Heart right ventricle (tissue), 16 donors: ENCODE measurements at regions not wholly inside any gene's neighbourhood (a gene's known extent, or its start where the extent isn't known, plus 50 kb on each side); places are given as distances from the start of the nearest gene placed in this dataset.
"Not testable (repeated sequence)": the region's sequence is repeated elsewhere in the genome, so short reads cannot be mapped to it uniquely, and the experiment has no call there.

Source experiments
- ATAC-seq, 8 donors: fragments of 200-7000 bp; cut with Tn5 transposase; one replicate each; pipeline ENCODE4 v1.9.1; 2020; ENCODE audit warnings: mild to moderate bottlenecking in 8 of 8, moderate library complexity in 8 of 8, moderate number of reproducible peaks in 1 of 8
- DNase-seq, 2 donors: peaks; one replicate each; pipeline ENCODE4 v3.0.0-alpha.2; 2020
- H3K27ac ChIP-seq, 10 donors: fragments of 200-600 bp; sonication (generic) in 2 of 10; one replicate each; pipeline versions ENCODE4 v1.5.0 to v1.8.0; 2020 to 2022; ENCODE audit warnings: mild to moderate bottlenecking in 3 of 10
- H3K27me3 ChIP-seq, 7 donors: fragments of 200-600 bp; one replicate each; pipeline ENCODE4 v1.8.0; 2021 to 2022; ENCODE audit warnings: mild to moderate bottlenecking in 2 of 7
- H3K36me3 ChIP-seq, 9 donors: fragments of 200-600 bp; sonication (generic) in 1 of 9; one replicate each; pipeline versions ENCODE4 v1.5.0 to v1.8.0; 2020 to 2022; ENCODE audit warnings: mild to moderate bottlenecking in 2 of 9
- H3K4me1 ChIP-seq, 9 donors: fragments of 200-600 bp; sonication (generic) in 1 of 9; one replicate each; pipeline versions ENCODE4 v1.5.0 to v1.8.0; 2020 to 2022; ENCODE audit warnings: mild to moderate bottlenecking in 4 of 9
- H3K4me3 ChIP-seq, 10 donors: fragments of 200-600 bp; sonication (generic) in 2 of 10; one replicate each; pipeline versions ENCODE4 v1.5.0 to v1.8.0; 2020 to 2022; ENCODE audit warnings: mild to moderate bottlenecking in 7 of 10, moderate library complexity in 2 of 10
- H3K9me3 ChIP-seq, 11 donors: fragments of 200-600 bp in 10 of 11; sonication (generic) in 2 of 11; one replicate each; pipeline versions ENCODE4 v1.5.0 to v1.8.0; 2013 to 2022; ENCODE audit warnings: mild to moderate bottlenecking in 2 of 11, control low read depth in 1 of 11, moderate library complexity in 1 of 11
- CTCF ChIP-seq, 9 donors: fragments of 200-600 bp; sonication (generic) in 2 of 9; IDR thresholded peaks; one replicate each; pipeline versions ENCODE4 v1.5.0 to v1.8.0; 2021 to 2022; ENCODE audit warnings: antibody characterized with exemption in 9 of 9, mild to moderate bottlenecking in 5 of 9, moderate library complexity in 1 of 9
- WGBS, 2 donors: extraction: QIAGEN DNeasy Blood & Tissue Kit; methylation state at CpG; one replicate each; pipeline ENCODE4 v1.1.7; 2013; ENCODE audit warnings: inconsistent platforms in 1 of 2; 5-methylcytosine and 5-hydroxymethylcytosine counted together
- intact Hi-C, 10 donors: fragments of 100-400 bp; cut with DNase I; formaldehyde crosslinking; loops; one replicate each; pipeline versions ENCODE4 v1.11.1 to v1.14.2; 2022
- donor health status: Arrhythmogenic right ventricular cardiomyopathy.
- donor health status: ischemic (EF 13 %, LVEDD 7.1; RV severe dilation, severe dysfunction).
- donor health status: healthy with polysubstance abuse.
- donor health status: DM: no; HTN: yes; CAD: no.
- donor health status: DM: no; HTN: no; CAD: no.
- donor health status: ischemic (EF 25% LVEDD 6.9; RV normal size, moderate dysfunction).
- donor health status: ischemic (EF 25% LVEDD 5.7; RV mildly dilated, moderate dysfunction).
- donor health status: healthy.
- donor health status: DM: yes; HTN: yes; CAD: no.
- donor health status: Ischemic cardiomyopathy.
- donor health status: ischemic (EF 35%, LVEDD 5.7; RV mildly dilated, moderate dysfunction).
- donor health status: nonischemic (EF 11% LVEDD 7.7; RV severe dilation, severe dysfunction).
- donor health status: DM: yes; HTN: yes; CAD: no.
- donor health status: PGD.
- donor health status: ischemic (EF 29% LVEDD 5.4; RV normal size, mild dysfunction).
- donor health status: nonischemic (EF 23%, LVEDD 6.1; RV moderate dilation, normal function).

GRCh38 chrX:94831364-94831763 is 1157.4 kb downstream of the FAM133A start:
- H3K4me1 ChIP-seq: no peaks in the 10 kb centered on the region
- peak in 7 of 9 donors; percentile 40 to 60 (median 45) for TF ChIP-seq CTCF (IDR thresholded peaks at IDR 0.05)
- no peak overlapping the region for H3K27ac ChIP-seq
- intact Hi-C loops: loop anchor here in 3 of 10 donors (5.0 to 10.0 kb wide), 3 partner anchors 241 to 246 kb away; no protein-coding TSS in a partner anchor
- no peak overlapping the region for H3K4me3 ChIP-seq
- no peaks in the 10 kb centered on the region for H3K27me3 ChIP-seq
- no peaks in the 10 kb centered on the region for H3K36me3 ChIP-seq
- H3K9me3 ChIP-seq: no peaks in the 10 kb centered on the region
- DNase-seq (no peak), ATAC-seq (no peak)

GRCh38 chrX:94834226-94834625 is 1160.2 kb downstream of the FAM133A start:
- TF ChIP-seq CTCF (IDR thresholded peaks at IDR 0.05): no peak
- H3K36me3 ChIP-seq: no peaks in the 10 kb centered on the region
- peaks cover 0 to under 1% (median 0%) of the 10 kb centered on the region in 11 donors for H3K9me3 ChIP-seq
- H3K4me1 ChIP-seq: no peaks in the 10 kb centered on the region
- ATAC-seq (no peak), DNase-seq (no peak)
- no peak overlapping the region for H3K4me3 ChIP-seq
- intact Hi-C loops: loop anchor here in 3 of 10 donors (5.0 to 10.0 kb wide), 3 partner anchors 238 to 243 kb away; no protein-coding TSS in a partner anchor
- H3K27ac ChIP-seq: no peak overlapping the region
- WGBS, 2 donors: 32 to 63% methylated on average over 3 of the region's 3 CpGs
- no peaks in the 10 kb centered on the region for H3K27me3 ChIP-seq

- no peaks in the 10 kb centered on the region for H3K4me1 ChIP-seq
- intact Hi-C loops: no loop called here
- ATAC-seq: no peak
- DNase-seq: peak in 1 of 2 donors; percentile 17
- no peak overlapping the region for H3K4me3 ChIP-seq
- H3K27me3 ChIP-seq: peaks cover 0 to 16% (median 0%) of the 10 kb centered on the region in 7 donors
- H3K9me3 ChIP-seq: no peaks in the 10 kb centered on the region
- no peak overlapping the region for H3K27ac ChIP-seq
- H3K36me3 ChIP-seq: no peaks in the 10 kb centered on the region
- TF ChIP-seq CTCF (IDR thresholded peaks at IDR 0.05): no peak
Observed at GRCh38 chrX:94850811-94851210, 1176.8 kb downstream of the FAM133A start.

GRCh38 chrX:94854251-94854650 is 1180.2 kb downstream of the FAM133A start:
- Histone ChIP-seq H3K36me3 (no peaks in the 10 kb centered on the region), H3K27me3 (peaks cover 0 to 4% (median 0%) of the 10 kb centered on the region in 7 donors), H3K4me3 (no peak overlapping the region), H3K4me1 (no peaks in the 10 kb centered on the region), H3K9me3 (no peaks in the 10 kb centered on the region), H3K27ac (no peak overlapping the region)
- DNase-seq: no peak
- no peak for TF ChIP-seq CTCF (IDR thresholded peaks at IDR 0.05)
- intact Hi-C loops: no loop called here
- WGBS, 2 donors: 53 to 67% methylated on average over 1 of the region's 1 CpG
- no peak for ATAC-seq

GRCh38 chrX:94862470-94862869 is 1188.5 kb downstream of the FAM133A start:
- ATAC-seq, DNase-seq, H3K27me3 ChIP-seq, intact Hi-C loops, H3K4me3 ChIP-seq, H3K27ac ChIP-seq, H3K9me3 ChIP-seq, H3K4me1 ChIP-seq, H3K36me3 ChIP-seq: not testable (repeated sequence)
- WGBS, 2 donors: 84 to 90% methylated on average over 9 to 19 of the region's 19 CpGs
